GM12892 (cell line): ENCODE measurements at regions not wholly inside any gene's neighbourhood (a gene's known extent, or its start where the extent isn't known, plus 50 kb on each side); places are given as distances from the start of the nearest gene placed in this dataset.

ENCODE experiments used
- DNase-seq: peaks from one replicate; pipeline ENCODE4 v3.0.0; 2011; ENCODE audit not compliant: insufficient read length
- FAIRE-seq: peaks from 2 replicates; lab custom pipeline; 2011; peaks lifted over from hg19 to GRCh38; lab: Jason Lieb, UNC
- POLR2A ChIP-seq: IDR thresholded peaks from 2 replicates; pipeline ENCODE4 v1.6.1; 2011; ENCODE audit warnings: low read depth, low read length, control low read depth
- POLR2AphosphoS5 ChIP-seq: IDR thresholded peaks from 2 replicates; pipeline ENCODE4 v1.6.1; 2011; ENCODE audit warnings: low read depth, low read length, control low read depth
- TAF1 ChIP-seq: IDR thresholded peaks from 2 replicates; pipeline ENCODE4 v1.6.1; 2011; ENCODE audit warnings: low read depth, mild to moderate bottlenecking, control low read depth, low read length, borderline replicate concordance

- DNase-seq (no peak), FAIRE-seq (no peak)
- TF ChIP-seq POLR2AphosphoS5 (no peak), POLR2A (no peak), TAF1 (no peak)
These were observed 72.9 kb upstream of the DTNBP1 start for GRCh38 chr6:15735567-15736265.

- TF ChIP-seq TAF1 = no peak
- no peak for TF ChIP-seq POLR2AphosphoS5
- TF ChIP-seq POLR2A = no peak
- FAIRE-seq (no peak), DNase-seq (no peak)
These were observed 71.5 kb upstream of the DTNBP1 start for GRCh38 chr6:15734118-15734897.

- TF ChIP-seq POLR2A (no peak), TAF1 (no peak), POLR2AphosphoS5 (no peak)
- FAIRE-seq (no peak), DNase-seq (no peak)
These were observed 68.1 kb upstream of the DTNBP1 start for GRCh38 chr6:15730922-15731321.

GRCh38 chr6:15730442-15730841, 67.6 kb upstream of the DTNBP1 start:
- FAIRE-seq (no peak), DNase-seq (no peak)
- TF ChIP-seq POLR2A = no peak
- TF ChIP-seq TAF1 = no peak
- TF ChIP-seq POLR2AphosphoS5 = no peak

- DNase-seq = no peak
These were observed 59.9 kb upstream of the DTNBP1 start for GRCh38 chr6:15722731-15723130.

GRCh38 chr6:15716889-15717288, 54.1 kb upstream of the DTNBP1 start:
- FAIRE-seq (no peak), DNase-seq (no peak)
- TF ChIP-seq POLR2AphosphoS5 = no peak

More at GRCh38 chr6:15722731-15723130, 59.9 kb upstream of the DTNBP1 start:
- FAIRE-seq = no peak
- TF ChIP-seq POLR2A = no peak
- no peak for TF ChIP-seq TAF1
- TF ChIP-seq POLR2AphosphoS5 = no peak

GRCh38 chr6:15715851-15716250, 53.0 kb upstream of the DTNBP1 start:
- FAIRE-seq = no peak
- TF ChIP-seq POLR2A (no peak), POLR2AphosphoS5 (no peak), TAF1 (no peak)
- DNase-seq = no peak

- TF ChIP-seq POLR2A (no peak), TAF1 (no peak), POLR2AphosphoS5 (no peak)
- DNase-seq = no peak
- FAIRE-seq = no peak
These were observed 52.2 kb upstream of the DTNBP1 start for GRCh38 chr6:15715060-15715459.

GRCh38 chr6:15714658-15715057, 51.8 kb upstream of the DTNBP1 start:
- FAIRE-seq (no peak), DNase-seq (no peak)
- TF ChIP-seq POLR2A (no peak), POLR2AphosphoS5 (no peak), TAF1 (no peak)

GRCh38 chr6:15713325-15713724, 50.5 kb upstream of the DTNBP1 start:
- DNase-seq (no peak), FAIRE-seq (no peak)
- TF ChIP-seq POLR2A (no peak), TAF1 (no peak), POLR2AphosphoS5 (no peak)

GRCh38 chr6:15712797-15713196, 50.0 kb upstream of the DTNBP1 start:
- DNase-seq (no peak), FAIRE-seq (no peak)
- no peak for TF ChIP-seq POLR2AphosphoS5
- no peak for TF ChIP-seq TAF1
- no peak for TF ChIP-seq POLR2A
